ENCODE measurements at regions not wholly inside any gene's neighbourhood (a gene's known extent, or its start where the extent isn't known, plus 50 kb on each side); places are given as distances from the start of the nearest gene placed in this dataset.
A peak's percentile ranks its signal among the peaks of the same experiment; 100 is the strongest.

- dilution Hi-C loops (cut with MboI; ENCODE audit: extremely low pct_ligation_motif_present, low sequenced_read_pairs) = loop anchor here (25.0 kb wide), 1 partner anchor 173 kb away; no protein-coding TSS in a partner anchor
- H3K9me1 ChIP-seq (ENCODE audit: control insufficient read depth, extremely low read depth, insufficient read depth, low read length) = no peaks in the 10 kb centered on the region
- no peak overlapping the region for H3K27ac ChIP-seq (ENCODE audit: control insufficient read depth, insufficient read depth, low read length)
- DNase-seq (ENCODE audit: low read depth, low spot score) (no peak), FAIRE-seq (peak; percentile 59)
- H3K9ac ChIP-seq (ENCODE audit: control insufficient read depth, extremely low read depth, insufficient read depth, low read length) = no peak overlapping the region
- H3K79me2 ChIP-seq (ENCODE audit: control insufficient read depth, insufficient read depth, low read length) = no peaks in the 10 kb centered on the region
- H2AFZ ChIP-seq (ENCODE audit: control insufficient read depth, low read length) = no peak overlapping the region
- H3K27me3 ChIP-seq (ENCODE audit: control insufficient read depth, extremely low read depth, insufficient read depth, low read length) = no peaks in the 10 kb centered on the region
- TF ChIP-seq CTCF (optimal IDR thresholded peaks at IDR 0.05 in 1 of 3, IDR thresholded peaks at IDR 0.05 in 1 of 3, conservative IDR thresholded peaks at IDR 0.05 in 1 of 3; ENCODE audit: extremely low read depth in 1 of 3, insufficient read depth in 2 of 3, low read length in 3 of 3) = peak; percentile 65 to 77 (median 71)
- TF ChIP-seq EZH2 (IDR thresholded peaks at IDR 0.05; ENCODE audit: low read length) = no peak
- H3K4me3 ChIP-seq (ENCODE audit: control insufficient read depth in 2 of 3, extremely low read depth in 1 of 3, insufficient read depth in 2 of 3, low read depth in 1 of 3, low read length in 3 of 3) = no peak overlapping the region
- H3K4me1 ChIP-seq (ENCODE audit: control insufficient read depth, extremely low read depth, insufficient read depth, low read length) = no peaks in the 10 kb centered on the region
- no peaks in the 10 kb centered on the region for H4K20me1 ChIP-seq (ENCODE audit: control insufficient read depth, extremely low read depth, insufficient read depth, low read length)
- H3K9me3 ChIP-seq (ENCODE audit: control insufficient read depth, low read depth, low read length) = no peaks in the 10 kb centered on the region
- no peak overlapping the region for H3K4me2 ChIP-seq (ENCODE audit: control insufficient read depth, extremely low read depth, insufficient read depth, low read depth, low read length)
- H3K36me3 ChIP-seq (ENCODE audit: control insufficient read depth in 2 of 2, extremely low read depth in 1 of 2, insufficient read depth in 2 of 2, low read length in 2 of 2) = no peaks in the 10 kb centered on the region
These were observed 152.0 kb upstream of the SYN3 start for GRCh38 chr22:33209930-33210784.

- no peaks in the 10 kb centered on the region for H3K36me3 ChIP-seq (ENCODE audit: control insufficient read depth in 2 of 2, extremely low read depth in 1 of 2, insufficient read depth in 2 of 2, low read length in 2 of 2)
- H2AFZ ChIP-seq (ENCODE audit: control insufficient read depth, low read length) = no peak overlapping the region
- H3K4me3 ChIP-seq (ENCODE audit: control insufficient read depth in 2 of 3, extremely low read depth in 1 of 3, insufficient read depth in 2 of 3, low read depth in 1 of 3, low read length in 3 of 3) = no peak overlapping the region
- no peak for FAIRE-seq
- no peaks in the 10 kb centered on the region for H3K4me1 ChIP-seq (ENCODE audit: control insufficient read depth, extremely low read depth, insufficient read depth, low read length)
- dilution Hi-C loops (cut with MboI; ENCODE audit: extremely low pct_ligation_motif_present, low sequenced_read_pairs) = loop anchor here (25.0 kb wide), 1 partner anchor 167 kb away; no protein-coding TSS in a partner anchor
- H3K9ac ChIP-seq (ENCODE audit: control insufficient read depth, extremely low read depth, insufficient read depth, low read length) = no peak overlapping the region
- no peak for DNase-seq (ENCODE audit: low read depth, low spot score)
- no peaks in the 10 kb centered on the region for H3K9me1 ChIP-seq (ENCODE audit: control insufficient read depth, extremely low read depth, insufficient read depth, low read length)
- H3K27ac ChIP-seq (ENCODE audit: control insufficient read depth, insufficient read depth, low read length) = no peak overlapping the region
- peaks cover 4% of the 10 kb centered on the region for H3K27me3 ChIP-seq (ENCODE audit: control insufficient read depth, extremely low read depth, insufficient read depth, low read length)
- no peaks in the 10 kb centered on the region for H3K79me2 ChIP-seq (ENCODE audit: control insufficient read depth, insufficient read depth, low read length)
- no peaks in the 10 kb centered on the region for H4K20me1 ChIP-seq (ENCODE audit: control insufficient read depth, extremely low read depth, insufficient read depth, low read length)
- H3K9me3 ChIP-seq (ENCODE audit: control insufficient read depth, low read depth, low read length) = no peaks in the 10 kb centered on the region
- TF ChIP-seq CTCF (optimal IDR thresholded peaks at IDR 0.05 in 1 of 3, IDR thresholded peaks at IDR 0.05 in 1 of 3, conservative IDR thresholded peaks at IDR 0.05 in 1 of 3; ENCODE audit: extremely low read depth in 1 of 3, insufficient read depth in 2 of 3, low read length in 3 of 3) (no peak), EZH2 (IDR thresholded peaks at IDR 0.05; ENCODE audit: low read length) (no peak)
- H3K4me2 ChIP-seq (ENCODE audit: control insufficient read depth, extremely low read depth, insufficient read depth, low read depth, low read length) = no peak overlapping the region
These were observed 146.2 kb upstream of the SYN3 start for GRCh38 chr22:33204408-33204807.

Data from keratinocyte (primary cell).